ENCODE measurements at regions not wholly inside any gene's neighbourhood (a gene's known extent, or its start where the extent isn't known, plus 50 kb on each side); places are given as distances from the start of the nearest gene placed in this dataset.

GRCh38 chr12:73445658-73446324 is 1091.8 kb upstream of the ATXN7L3B start (continued):
- TF ChIP-seq FOSL1 (IDR thresholded peaks at IDR 0.05; ENCODE audit: insufficient read depth, low read depth, low read length) (no peak), ZNF274 (IDR thresholded peaks at IDR 0.05; ENCODE audit: borderline replicate concordance, extremely low read depth, low read length) (no peak), E2F6 (IDR thresholded peaks at IDR 0.05) (no peak), RXRA (IDR thresholded peaks at IDR 0.05; ENCODE audit: insufficient read depth, low read depth, low read length) (no peak), SIRT6 (IDR thresholded peaks at IDR 0.05; ENCODE audit: low read length) (no peak), JUN (IDR thresholded peaks at IDR 0.05; ENCODE audit: low read depth, low read length) (no peak), ASH2L (IDR thresholded peaks at IDR 0.05; ENCODE audit: low read length) (no peak)

Data from H1 (cell line).